ENCODE measurements at regions not wholly inside any gene's neighbourhood (a gene's known extent, or its start where the extent isn't known, plus 50 kb on each side); places are given as distances from the start of the nearest gene placed in this dataset.

DNA sequence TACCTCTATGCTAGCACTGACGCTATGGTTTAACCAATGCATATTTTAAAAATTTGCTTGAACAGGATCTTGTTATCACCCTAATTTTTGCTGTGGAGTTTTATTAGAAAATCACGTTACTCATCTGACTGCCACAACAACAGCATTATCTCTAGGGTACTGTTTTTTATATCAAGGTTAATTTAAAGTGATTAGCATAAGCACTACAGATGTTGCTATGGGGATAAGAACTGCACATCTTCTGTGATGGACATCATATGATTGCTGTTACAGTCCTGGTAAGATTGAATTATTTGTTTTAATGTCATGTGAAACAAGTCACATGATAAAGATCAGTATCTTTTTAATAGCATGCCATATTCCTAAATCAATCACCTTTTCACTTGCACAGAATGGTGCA, 492.2 kb upstream of the ROBO2 start:
- TF ChIP-seq POLR2AphosphoS5 (IDR thresholded peaks at IDR 0.05; ENCODE audit: low read depth) (no peak), SPI1 (IDR thresholded peaks at IDR 0.05; ENCODE audit: borderline replicate concordance, low read depth) (no peak), GABPA (IDR thresholded peaks at IDR 0.05; ENCODE audit: low read depth) (no peak)
- TF ChIP-seq, protein P1, sequence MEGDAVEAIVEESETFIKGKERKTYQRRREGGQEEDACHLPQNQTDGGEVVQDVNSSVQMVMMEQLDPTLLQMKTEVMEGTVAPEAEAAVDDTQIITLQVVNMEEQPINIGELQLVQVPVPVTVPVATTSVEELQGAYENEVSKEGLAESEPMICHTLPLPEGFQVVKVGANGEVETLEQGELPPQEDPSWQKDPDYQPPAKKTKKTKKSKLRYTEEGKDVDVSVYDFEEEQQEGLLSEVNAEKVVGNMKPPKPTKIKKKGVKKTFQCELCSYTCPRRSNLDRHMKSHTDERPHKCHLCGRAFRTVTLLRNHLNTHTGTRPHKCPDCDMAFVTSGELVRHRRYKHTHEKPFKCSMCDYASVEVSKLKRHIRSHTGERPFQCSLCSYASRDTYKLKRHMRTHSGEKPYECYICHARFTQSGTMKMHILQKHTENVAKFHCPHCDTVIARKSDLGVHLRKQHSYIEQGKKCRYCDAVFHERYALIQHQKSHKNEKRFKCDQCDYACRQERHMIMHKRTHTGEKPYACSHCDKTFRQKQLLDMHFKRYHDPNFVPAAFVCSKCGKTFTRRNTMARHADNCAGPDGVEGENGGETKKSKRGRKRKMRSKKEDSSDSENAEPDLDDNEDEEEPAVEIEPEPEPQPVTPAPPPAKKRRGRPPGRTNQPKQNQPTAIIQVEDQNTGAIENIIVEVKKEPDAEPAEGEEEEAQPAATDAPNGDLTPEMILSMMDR (IDR thresholded peaks at IDR 0.05; ENCODE audit: insufficient read depth, low read length): no peak
- TF ChIP-seq, protein P2, sequence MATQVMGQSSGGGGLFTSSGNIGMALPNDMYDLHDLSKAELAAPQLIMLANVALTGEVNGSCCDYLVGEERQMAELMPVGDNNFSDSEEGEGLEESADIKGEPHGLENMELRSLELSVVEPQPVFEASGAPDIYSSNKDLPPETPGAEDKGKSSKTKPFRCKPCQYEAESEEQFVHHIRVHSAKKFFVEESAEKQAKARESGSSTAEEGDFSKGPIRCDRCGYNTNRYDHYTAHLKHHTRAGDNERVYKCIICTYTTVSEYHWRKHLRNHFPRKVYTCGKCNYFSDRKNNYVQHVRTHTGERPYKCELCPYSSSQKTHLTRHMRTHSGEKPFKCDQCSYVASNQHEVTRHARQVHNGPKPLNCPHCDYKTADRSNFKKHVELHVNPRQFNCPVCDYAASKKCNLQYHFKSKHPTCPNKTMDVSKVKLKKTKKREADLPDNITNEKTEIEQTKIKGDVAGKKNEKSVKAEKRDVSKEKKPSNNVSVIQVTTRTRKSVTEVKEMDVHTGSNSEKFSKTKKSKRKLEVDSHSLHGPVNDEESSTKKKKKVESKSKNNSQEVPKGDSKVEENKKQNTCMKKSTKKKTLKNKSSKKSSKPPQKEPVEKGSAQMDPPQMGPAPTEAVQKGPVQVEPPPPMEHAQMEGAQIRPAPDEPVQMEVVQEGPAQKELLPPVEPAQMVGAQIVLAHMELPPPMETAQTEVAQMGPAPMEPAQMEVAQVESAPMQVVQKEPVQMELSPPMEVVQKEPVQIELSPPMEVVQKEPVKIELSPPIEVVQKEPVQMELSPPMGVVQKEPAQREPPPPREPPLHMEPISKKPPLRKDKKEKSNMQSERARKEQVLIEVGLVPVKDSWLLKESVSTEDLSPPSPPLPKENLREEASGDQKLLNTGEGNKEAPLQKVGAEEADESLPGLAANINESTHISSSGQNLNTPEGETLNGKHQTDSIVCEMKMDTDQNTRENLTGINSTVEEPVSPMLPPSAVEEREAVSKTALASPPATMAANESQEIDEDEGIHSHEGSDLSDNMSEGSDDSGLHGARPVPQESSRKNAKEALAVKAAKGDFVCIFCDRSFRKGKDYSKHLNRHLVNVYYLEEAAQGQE (IDR thresholded peaks at IDR 0.05; ENCODE audit: insufficient replicate concordance, low read depth): no peak

All from HL-60 (cell line).